Immature natural killer cell (primary cell): ENCODE measurements at regions not wholly inside any gene's neighbourhood (a gene's known extent, or its start where the extent isn't known, plus 50 kb on each side); places are given as distances from the start of the nearest gene placed in this dataset.
"Not testable (repeated sequence)": the region's sequence is repeated elsewhere in the genome, so short reads cannot be mapped to it uniquely, and the experiment has no call there.

ENCODE experiments used
- DNase-seq, 3 donors: peaks; one replicate each; pipeline ENCODE4 v3.0.0; 2022; ENCODE audit warnings: mixed read lengths in 1 of 3
- H3K27ac Mint-ChIP-seq, 6 donors: one replicate each; pipeline ENCODE4 v1.8.0; 2020; ENCODE audit warnings: mixed read lengths in 6 of 6, mild to moderate bottlenecking in 5 of 6, inconsistent platforms in 4 of 6, moderate library complexity in 3 of 6
- H3K27me3 Mint-ChIP-seq, 3 donors: one replicate each; pipeline ENCODE4 v1.8.0; 2020 to 2021; ENCODE audit warnings: low read depth in 3 of 3, mild to moderate bottlenecking in 3 of 3, mixed read lengths in 3 of 3, moderate library complexity in 3 of 3, inconsistent platforms in 1 of 3
- H3K36me3 Mint-ChIP-seq, 3 donors: one replicate each; pipeline ENCODE4 v1.8.0; 2020; ENCODE audit warnings: mixed read lengths in 3 of 3, inconsistent platforms in 2 of 3, mild to moderate bottlenecking in 2 of 3
- H3K4me1 Mint-ChIP-seq, 2 donors: one replicate each; pipeline ENCODE4 v1.8.0; 2020; ENCODE audit warnings: inconsistent platforms in 2 of 2, mild to moderate bottlenecking in 2 of 2, mixed read lengths in 2 of 2, moderate library complexity in 1 of 2
- H3K4me3 Mint-ChIP-seq, 5 donors: one replicate each; pipeline ENCODE4 v1.8.0; 2020; ENCODE audit warnings: mild to moderate bottlenecking in 5 of 5, mixed read lengths in 5 of 5, inconsistent platforms in 3 of 5, moderate library complexity in 3 of 5
- H3K9me3 Mint-ChIP-seq, 6 donors: one replicate each; pipeline ENCODE4 v1.8.0; 2020; ENCODE audit warnings: mild to moderate bottlenecking in 6 of 6, mixed read lengths in 6 of 6, inconsistent platforms in 4 of 6, moderate library complexity in 3 of 6

DNA sequence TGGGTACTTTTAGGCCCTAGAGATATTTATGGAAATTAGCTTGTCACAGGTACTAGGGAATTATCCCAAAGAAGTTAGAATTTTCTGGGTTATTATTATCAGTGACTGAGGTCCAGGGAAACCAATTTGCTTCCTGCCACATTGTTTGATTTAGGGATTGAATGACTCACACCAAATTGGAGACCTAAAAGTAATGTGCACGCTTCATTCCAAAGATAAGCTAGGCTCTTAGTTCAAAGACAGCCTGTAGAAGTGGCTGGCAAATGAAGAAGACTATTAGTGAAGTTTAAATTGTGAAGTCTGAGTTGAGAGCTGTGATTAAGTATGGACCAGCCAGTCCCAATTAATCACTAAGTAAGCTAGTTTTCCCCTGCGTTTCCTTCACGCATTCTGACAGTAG, 188.1 kb upstream of the MYO3A start:
- Mint-ChIP-seq H3K27me3 (peaks cover 0 to 1% (median 0%) of the 10 kb centered on the region in 3 donors), H3K4me3 (no peak overlapping the region), H3K27ac (no peak overlapping the region)

GRCh38 chr10:25747084-25747483, 186.9 kb upstream of the MYO3A start:
- H3K36me3 Mint-ChIP-seq, result no peaks in the 10 kb centered on the region
- no peak overlapping the region for H3K4me3 Mint-ChIP-seq
- H3K27ac Mint-ChIP-seq, result no peak overlapping the region
- no peak for DNase-seq
- H3K4me1 Mint-ChIP-seq, result no peaks in the 10 kb centered on the region
- peaks cover 0 to 1% (median 0%) of the 10 kb centered on the region in 6 donors for H3K9me3 Mint-ChIP-seq
- H3K27me3 Mint-ChIP-seq, result peaks cover 0 to 1% (median 0%) of the 10 kb centered on the region in 3 donors

More for the DNA sequence above, 188.1 kb upstream of the MYO3A start:
- DNase-seq, result no peak
- no peaks in the 10 kb centered on the region for H3K4me1 Mint-ChIP-seq
- H3K36me3 Mint-ChIP-seq, result no peaks in the 10 kb centered on the region
- peaks cover 0 to 1% (median 0%) of the 10 kb centered on the region in 6 donors for H3K9me3 Mint-ChIP-seq

DNA sequence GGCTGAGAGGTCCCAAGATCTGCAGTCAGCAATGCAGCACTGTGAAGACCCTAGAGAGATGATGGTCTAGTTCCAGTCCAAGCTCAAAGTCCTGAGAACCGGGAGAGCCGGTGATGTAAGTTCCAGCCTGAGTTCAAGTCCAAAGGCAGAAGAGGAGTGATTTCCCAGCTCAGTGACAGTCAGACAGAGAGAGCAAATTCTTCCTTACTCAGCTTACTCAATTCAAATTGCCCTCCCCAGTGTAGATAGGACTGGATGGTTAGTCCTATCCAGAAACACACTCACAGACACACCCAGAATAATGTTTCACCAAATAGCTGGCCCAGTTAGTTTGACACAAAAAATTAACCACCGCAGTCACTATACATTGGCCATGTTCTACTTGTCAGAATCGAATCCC, 185.5 kb upstream of the MYO3A start:
- DNase-seq, result no peak
- Mint-ChIP-seq H3K4me3 (no peak overlapping the region), H3K27me3 (peaks cover 0 to 1% (median 0%) of the 10 kb centered on the region in 3 donors), H3K4me1 (no peaks in the 10 kb centered on the region), H3K27ac (no peak overlapping the region), H3K9me3 (peaks cover 0 to 1% (median 0%) of the 10 kb centered on the region in 6 donors), H3K36me3 (no peaks in the 10 kb centered on the region)

DNA sequence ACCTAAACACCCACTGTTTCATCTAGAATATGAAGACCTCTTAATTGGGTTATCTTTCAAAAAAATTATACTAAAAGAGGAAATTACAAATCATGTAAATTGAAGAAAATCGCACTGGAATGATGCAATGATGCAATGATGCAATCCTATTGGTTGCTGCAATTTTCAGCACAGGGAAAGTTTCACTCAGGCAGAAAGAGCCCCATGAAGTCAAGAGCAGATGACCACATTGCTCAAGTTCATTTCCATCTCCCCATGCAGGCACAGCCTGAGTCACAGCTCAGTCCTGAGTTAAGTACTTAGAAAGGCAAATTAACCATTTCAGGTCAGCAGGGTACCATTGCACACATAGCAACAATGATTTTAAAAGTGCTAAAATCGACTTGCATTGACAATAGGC, 180.3 kb upstream of the MYO3A start:
- H3K27me3 Mint-ChIP-seq, result no peaks in the 10 kb centered on the region
- no peak for DNase-seq
- H3K27ac Mint-ChIP-seq, result no peak overlapping the region

GRCh38 chr10:25755874-25756273, 178.2 kb upstream of the MYO3A start:
- not testable (repeated sequence) for H3K4me1 Mint-ChIP-seq, H3K27ac Mint-ChIP-seq, H3K4me3 Mint-ChIP-seq, H3K27me3 Mint-ChIP-seq, H3K36me3 Mint-ChIP-seq, DNase-seq, H3K9me3 Mint-ChIP-seq

More for the DNA sequence above, 180.3 kb upstream of the MYO3A start:
- H3K9me3 Mint-ChIP-seq, result peaks cover 0 to 2% (median 0%) of the 10 kb centered on the region in 6 donors
- H3K36me3 Mint-ChIP-seq, result no peaks in the 10 kb centered on the region
- H3K4me3 Mint-ChIP-seq, result no peak overlapping the region
- H3K4me1 Mint-ChIP-seq, result no peaks in the 10 kb centered on the region

GRCh38 chr10:25756784-25757183, 177.2 kb upstream of the MYO3A start:
- no peaks in the 10 kb centered on the region for H3K36me3 Mint-ChIP-seq
- peaks cover 0 to 2% (median 0%) of the 10 kb centered on the region in 6 donors for H3K9me3 Mint-ChIP-seq
- no peaks in the 10 kb centered on the region for H3K4me1 Mint-ChIP-seq
- no peak overlapping the region for H3K4me3 Mint-ChIP-seq
- H3K27ac Mint-ChIP-seq, result no peak overlapping the region
- no peaks in the 10 kb centered on the region for H3K27me3 Mint-ChIP-seq
- DNase-seq, result no peak

DNA sequence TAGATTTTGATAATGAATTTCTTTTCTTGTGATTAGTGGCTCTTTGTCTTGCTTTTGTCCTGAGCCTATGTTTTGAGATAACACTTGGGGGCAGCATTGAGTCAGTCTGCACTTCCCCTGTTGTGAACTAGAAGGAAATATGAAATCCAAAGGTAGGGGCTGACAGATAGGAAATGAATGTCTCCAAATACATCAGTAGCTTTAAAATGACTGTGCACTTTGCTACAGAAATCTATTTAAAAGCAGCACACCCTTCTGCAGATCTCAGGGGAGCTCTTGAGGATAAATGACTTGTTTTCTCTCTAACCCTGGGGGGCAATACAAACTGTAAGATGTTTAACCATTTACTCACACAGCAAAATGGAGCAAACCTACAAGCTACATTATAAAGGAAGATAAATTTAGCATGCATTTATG, 176.0 kb upstream of the MYO3A start:
- Mint-ChIP-seq H3K27ac (no peak overlapping the region), H3K27me3 (no peaks in the 10 kb centered on the region), H3K9me3 (peaks cover 0 to 2% (median 0%) of the 10 kb centered on the region in 6 donors), H3K4me1 (no peaks in the 10 kb centered on the region), H3K4me3 (no peak overlapping the region), H3K36me3 (no peaks in the 10 kb centered on the region)
- DNase-seq, result no peak

DNA sequence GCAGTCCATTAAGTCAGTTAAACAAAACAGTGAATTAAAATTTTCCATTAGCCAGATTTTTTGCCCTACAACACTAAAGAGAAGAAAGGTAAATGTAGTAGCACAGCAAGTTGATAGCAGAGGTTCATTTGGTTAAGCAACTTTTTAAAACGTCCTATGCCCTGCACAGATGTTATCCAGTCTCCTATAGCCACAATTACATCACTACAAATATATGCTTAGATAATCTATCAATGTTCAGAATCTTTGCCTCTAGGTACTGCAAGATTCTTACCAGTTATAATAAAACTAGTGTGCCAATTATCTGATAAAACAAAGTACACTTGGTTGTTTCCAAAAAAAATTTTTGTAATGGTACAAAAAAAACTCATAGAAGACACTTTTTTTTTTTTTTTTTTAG, 175.5 kb upstream of the MYO3A start:
- no peak overlapping the region for H3K27ac Mint-ChIP-seq
- H3K9me3 Mint-ChIP-seq, result peaks cover 0 to 2% (median under 1%) of the 10 kb centered on the region in 6 donors
- peaks cover 0 to 2% (median 0%) of the 10 kb centered on the region in 3 donors for H3K27me3 Mint-ChIP-seq

GRCh38 chr10:25761937-25762336, 172.1 kb upstream of the MYO3A start:
- no peak overlapping the region for H3K27ac Mint-ChIP-seq
- H3K4me1 Mint-ChIP-seq, result no peaks in the 10 kb centered on the region
- H3K9me3 Mint-ChIP-seq, result peaks cover 0 to 7% (median under 1%) of the 10 kb centered on the region in 6 donors
- no peak for DNase-seq
- no peaks in the 10 kb centered on the region for H3K36me3 Mint-ChIP-seq
- no peak overlapping the region for H3K4me3 Mint-ChIP-seq
- peaks cover 4 to 7% (median 7%) of the 10 kb centered on the region in 3 donors for H3K27me3 Mint-ChIP-seq

More for the DNA sequence above, 175.5 kb upstream of the MYO3A start:
- no peak for DNase-seq
- no peaks in the 10 kb centered on the region for H3K36me3 Mint-ChIP-seq
- no peaks in the 10 kb centered on the region for H3K4me1 Mint-ChIP-seq
- H3K4me3 Mint-ChIP-seq, result no peak overlapping the region

GRCh38 chr10:25766213-25766612, 167.8 kb upstream of the MYO3A start:
- Mint-ChIP-seq H3K4me3 (no peak overlapping the region), H3K27ac (no peak overlapping the region), H3K36me3 (no peaks in the 10 kb centered on the region), H3K4me1 (no peaks in the 10 kb centered on the region), H3K27me3 (peaks cover 4 to 8% (median 7%) of the 10 kb centered on the region in 3 donors), H3K9me3 (peaks cover 0 to 7% (median under 1%) of the 10 kb centered on the region in 6 donors)
- DNase-seq, result no peak

DNA sequence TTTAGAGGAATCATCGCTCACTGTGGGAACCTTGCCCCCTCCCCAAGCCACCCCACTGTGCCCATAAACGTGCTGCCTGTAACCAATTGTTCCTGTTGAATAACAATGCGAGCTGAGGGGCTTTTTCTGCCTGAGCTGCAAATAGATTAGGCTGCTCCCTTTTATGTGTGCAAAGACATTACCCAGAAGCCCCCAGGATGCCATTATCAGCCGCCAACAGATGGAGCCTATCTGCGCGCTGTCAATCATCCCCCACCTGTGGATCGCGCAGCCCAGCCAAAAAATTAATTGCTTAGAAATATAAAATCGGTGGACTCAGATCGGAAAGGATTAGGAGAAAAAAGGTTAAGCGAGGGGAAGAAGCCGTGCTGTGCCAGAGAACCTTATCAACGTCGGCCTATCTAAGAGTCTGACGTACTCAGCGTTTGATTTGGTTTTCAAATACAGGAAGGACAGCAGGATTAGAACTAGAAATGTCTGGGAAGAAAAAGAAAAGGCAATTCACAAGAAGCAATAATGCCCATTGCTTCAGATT, 167.3 kb upstream of the MYO3A start:
- Mint-ChIP-seq H3K27me3 (peaks cover 4 to 8% (median 7%) of the 10 kb centered on the region in 3 donors), H3K9me3 (peaks cover 0 to 7% (median under 1%) of the 10 kb centered on the region in 6 donors), H3K36me3 (no peaks in the 10 kb centered on the region), H3K4me1 (no peaks in the 10 kb centered on the region), H3K4me3 (no peak overlapping the region), H3K27ac (no peak overlapping the region)
- no peak for DNase-seq

GRCh38 chr10:25768167-25768566, 165.9 kb upstream of the MYO3A start:
- peaks cover 4 to 8% (median 7%) of the 10 kb centered on the region in 3 donors for H3K27me3 Mint-ChIP-seq
- peaks cover 0 to 7% (median under 1%) of the 10 kb centered on the region in 6 donors for H3K9me3 Mint-ChIP-seq
- no peak overlapping the region for H3K4me3 Mint-ChIP-seq
- DNase-seq, result no peak
- no peak overlapping the region for H3K27ac Mint-ChIP-seq
- no peaks in the 10 kb centered on the region for H3K36me3 Mint-ChIP-seq
- no peaks in the 10 kb centered on the region for H3K4me1 Mint-ChIP-seq

DNA sequence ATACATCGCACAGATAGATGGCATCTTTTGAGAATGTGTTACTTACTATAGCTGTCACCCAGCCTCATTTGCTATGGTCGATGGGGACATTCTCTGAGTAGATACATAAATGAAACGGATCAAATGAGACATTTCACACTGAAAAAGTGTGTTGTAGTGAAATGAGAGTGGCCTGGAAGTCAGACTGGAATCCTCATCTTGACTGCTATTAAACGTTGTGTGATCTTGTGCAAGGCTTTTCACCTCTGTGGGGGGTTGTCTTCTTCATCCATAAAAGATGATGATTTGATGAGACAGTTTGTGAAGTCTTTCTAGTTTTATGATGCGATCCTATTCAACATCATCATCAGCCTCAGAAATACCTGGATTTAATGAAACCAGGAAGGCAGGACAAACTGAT, 155.4 kb upstream of the MYO3A start:
- no peaks in the 10 kb centered on the region for H3K4me1 Mint-ChIP-seq
- H3K4me3 Mint-ChIP-seq, result no peak overlapping the region
- no peak for DNase-seq
- peaks cover 0 to 6% (median under 1%) of the 10 kb centered on the region in 6 donors for H3K9me3 Mint-ChIP-seq
- peaks cover 2 to 3% (median 2%) of the 10 kb centered on the region in 3 donors for H3K27me3 Mint-ChIP-seq
- H3K27ac Mint-ChIP-seq, result no peak overlapping the region
- H3K36me3 Mint-ChIP-seq, result no peaks in the 10 kb centered on the region

- DNase-seq, result no peak
- Mint-ChIP-seq H3K9me3 (no peaks in the 10 kb centered on the region), H3K4me1 (no peaks in the 10 kb centered on the region), H3K4me3 (no peak overlapping the region), H3K27ac (no peak overlapping the region), H3K36me3 (no peaks in the 10 kb centered on the region), H3K27me3 (peaks cover 2 to 8% (median 3%) of the 10 kb centered on the region in 3 donors)
Measured at GRCh38 chr10:25786161-25786560, 147.9 kb upstream of the MYO3A start.

- Mint-ChIP-seq H3K4me3 (no peak overlapping the region), H3K36me3 (no peaks in the 10 kb centered on the region), H3K27me3 (peaks cover 2 to 8% (median 3%) of the 10 kb centered on the region in 3 donors), H3K27ac (no peak overlapping the region), H3K9me3 (no peaks in the 10 kb centered on the region), H3K4me1 (no peaks in the 10 kb centered on the region)
- no peak for DNase-seq
Measured at GRCh38 chr10:25786899-25787298, 147.1 kb upstream of the MYO3A start.
